ENCODE measurements at regions not wholly inside any gene's neighbourhood (a gene's known extent, or its start where the extent isn't known, plus 50 kb on each side); places are given as distances from the start of the nearest gene placed in this dataset.

DNA sequence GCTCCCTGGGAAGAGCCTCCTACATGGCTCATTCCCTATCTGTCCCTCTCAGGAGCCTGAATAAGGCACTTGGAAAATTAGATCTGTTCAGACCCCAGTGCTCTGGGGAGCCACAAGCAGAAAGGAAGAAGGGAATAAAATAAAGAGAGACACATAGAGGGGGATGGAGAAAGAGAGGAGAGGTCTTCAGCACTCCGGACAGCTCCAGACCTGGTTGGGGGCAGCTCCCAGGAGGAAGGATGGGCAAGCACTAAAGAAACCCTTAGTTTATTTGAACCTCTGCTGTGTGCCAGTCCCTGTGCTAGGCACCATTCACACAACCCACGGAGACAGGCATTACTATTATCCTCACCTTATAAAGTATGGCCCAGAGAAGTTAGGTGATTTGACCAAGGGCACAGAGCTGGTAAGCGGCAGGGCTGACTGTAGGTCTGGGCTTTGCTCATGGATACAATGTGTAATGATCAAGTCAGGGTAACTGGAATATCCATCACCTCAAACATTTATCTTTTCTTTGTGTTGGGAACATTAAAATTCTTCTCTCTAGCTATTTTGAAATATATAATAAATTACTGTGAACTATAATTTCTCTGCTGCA lies 53.7 kb upstream of the LRRC32 start:
- TF ChIP-seq, protein P1, sequence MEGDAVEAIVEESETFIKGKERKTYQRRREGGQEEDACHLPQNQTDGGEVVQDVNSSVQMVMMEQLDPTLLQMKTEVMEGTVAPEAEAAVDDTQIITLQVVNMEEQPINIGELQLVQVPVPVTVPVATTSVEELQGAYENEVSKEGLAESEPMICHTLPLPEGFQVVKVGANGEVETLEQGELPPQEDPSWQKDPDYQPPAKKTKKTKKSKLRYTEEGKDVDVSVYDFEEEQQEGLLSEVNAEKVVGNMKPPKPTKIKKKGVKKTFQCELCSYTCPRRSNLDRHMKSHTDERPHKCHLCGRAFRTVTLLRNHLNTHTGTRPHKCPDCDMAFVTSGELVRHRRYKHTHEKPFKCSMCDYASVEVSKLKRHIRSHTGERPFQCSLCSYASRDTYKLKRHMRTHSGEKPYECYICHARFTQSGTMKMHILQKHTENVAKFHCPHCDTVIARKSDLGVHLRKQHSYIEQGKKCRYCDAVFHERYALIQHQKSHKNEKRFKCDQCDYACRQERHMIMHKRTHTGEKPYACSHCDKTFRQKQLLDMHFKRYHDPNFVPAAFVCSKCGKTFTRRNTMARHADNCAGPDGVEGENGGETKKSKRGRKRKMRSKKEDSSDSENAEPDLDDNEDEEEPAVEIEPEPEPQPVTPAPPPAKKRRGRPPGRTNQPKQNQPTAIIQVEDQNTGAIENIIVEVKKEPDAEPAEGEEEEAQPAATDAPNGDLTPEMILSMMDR (IDR thresholded peaks at IDR 0.05): no peak
- TF ChIP-seq EP300 (IDR thresholded peaks at IDR 0.05) (no peak), POLR2AphosphoS5 (IDR thresholded peaks at IDR 0.05) (no peak)
